OCI-LY7 (cell line): ENCODE measurements at regions not wholly inside any gene's neighbourhood (a gene's known extent, or its start where the extent isn't known, plus 50 kb on each side); places are given as distances from the start of the nearest gene placed in this dataset.

Source experiments
- CTCF ChIP-seq: fragments of 200-600 bp; sonication (generic); conservative IDR thresholded peaks from 2 replicates; pipeline ENCODE4 v1.5.1; 2014; ENCODE audit warnings: mild to moderate bottlenecking, antibody characterized with exemption, low read length, moderate library complexity, mixed read lengths
- EZH2phosphoT487 ChIP-seq: fragments of 200-600 bp; sonication (generic); IDR thresholded peaks from 2 replicates; pipeline ENCODE4 v1.6.1; 2018; ENCODE audit warnings: low read depth, borderline replicate concordance, mild to moderate bottlenecking, mixed run types, antibody characterized with exemption, low read length, moderate library complexity, mixed read lengths

GRCh38 chr12:131471271-131471905 lies 239.5 kb upstream of the SFSWAP start:
- no peak for TF ChIP-seq CTCF
- no peak for TF ChIP-seq EZH2phosphoT487
